ENCODE measurements at regions not wholly inside any gene's neighbourhood (a gene's known extent, or its start where the extent isn't known, plus 50 kb on each side); places are given as distances from the start of the nearest gene placed in this dataset.

- 94 to 95% methylated on average over 4 of the region's 4 CpGs for WGBS, 2 donors
- DNase-seq (no peak), ATAC-seq (ENCODE audit: low FRiP score in 2 of 2) (no peak)
- H3K4me1 ChIP-seq, result no peaks in the 10 kb centered on the region
- TF ChIP-seq EP300 (IDR thresholded peaks at IDR 0.05) (no peak), CTCF (IDR thresholded peaks at IDR 0.05) (no peak), POLR2AphosphoS5 (IDR thresholded peaks at IDR 0.05) (no peak), POLR2A (IDR thresholded peaks at IDR 0.05) (no peak)
- H3K36me3 ChIP-seq, result no peaks in the 10 kb centered on the region
- no peak overlapping the region for H3K4me3 ChIP-seq
- no peaks in the 10 kb centered on the region for H3K27me3 ChIP-seq
- no peak overlapping the region for H3K27ac ChIP-seq
- no peaks in the 10 kb centered on the region for H3K9me3 ChIP-seq
Measured at GRCh38 chr1:96554364-96554763, 167.2 kb upstream of the PTBP2 start.

GRCh38 chr1:96557336-96557735 lies 164.2 kb upstream of the PTBP2 start:
- Histone ChIP-seq H3K4me3 (no peak overlapping the region), H3K36me3 (no peaks in the 10 kb centered on the region), H3K9me3 (no peaks in the 10 kb centered on the region), H3K4me1 (no peaks in the 10 kb centered on the region), H3K27me3 (no peaks in the 10 kb centered on the region), H3K27ac (no peak overlapping the region)
- no peak for TF ChIP-seq CTCF (IDR thresholded peaks at IDR 0.05)
- TF ChIP-seq POLR2A (IDR thresholded peaks at IDR 0.05), result no peak
- no peak for TF ChIP-seq EP300 (IDR thresholded peaks at IDR 0.05)
- TF ChIP-seq POLR2AphosphoS5 (IDR thresholded peaks at IDR 0.05), result no peak
- 78 to 80% methylated on average over 5 of the region's 5 CpGs for WGBS, 2 donors
- no peak for ATAC-seq (ENCODE audit: low FRiP score in 2 of 2)
- DNase-seq, result no peak

- Histone ChIP-seq H3K9me3 (no peaks in the 10 kb centered on the region), H3K4me3 (no peak overlapping the region), H3K27ac (no peak overlapping the region), H3K36me3 (no peaks in the 10 kb centered on the region), H3K27me3 (no peaks in the 10 kb centered on the region), H3K4me1 (no peaks in the 10 kb centered on the region)
- ATAC-seq (ENCODE audit: low FRiP score in 2 of 2) (no peak), DNase-seq (no peak)
- 65 to 80% methylated on average over 1 of the region's 1 CpG for WGBS, 2 donors
- no peak for TF ChIP-seq POLR2A (IDR thresholded peaks at IDR 0.05)
- no peak for TF ChIP-seq POLR2AphosphoS5 (IDR thresholded peaks at IDR 0.05)
- no peak for TF ChIP-seq EP300 (IDR thresholded peaks at IDR 0.05)
- no peak for TF ChIP-seq CTCF (IDR thresholded peaks at IDR 0.05)
Measured at GRCh38 chr1:96558635-96559034, 162.9 kb upstream of the PTBP2 start.

- no peak for ATAC-seq (ENCODE audit: low FRiP score in 2 of 2)
- Histone ChIP-seq H3K4me1 (no peaks in the 10 kb centered on the region), H3K27me3 (no peaks in the 10 kb centered on the region), H3K36me3 (no peaks in the 10 kb centered on the region), H3K9me3 (no peaks in the 10 kb centered on the region), H3K4me3 (no peak overlapping the region), H3K27ac (no peak overlapping the region)
- 80 to 84% methylated on average over 4 of the region's 4 CpGs for WGBS, 2 donors
- DNase-seq, result no peak
- TF ChIP-seq POLR2A (IDR thresholded peaks at IDR 0.05), result no peak
- TF ChIP-seq EP300 (IDR thresholded peaks at IDR 0.05), result no peak
- no peak for TF ChIP-seq CTCF (IDR thresholded peaks at IDR 0.05)
- no peak for TF ChIP-seq POLR2AphosphoS5 (IDR thresholded peaks at IDR 0.05)
Measured at GRCh38 chr1:96559181-96559580, 162.4 kb upstream of the PTBP2 start.

GRCh38 chr1:96559707-96560596 lies 161.6 kb upstream of the PTBP2 start:
- no peak overlapping the region for H3K4me3 ChIP-seq
- no peak for TF ChIP-seq POLR2AphosphoS5 (IDR thresholded peaks at IDR 0.05)
- TF ChIP-seq EP300 (IDR thresholded peaks at IDR 0.05), result peak in 1 of 4 donors; percentile 18
- peak in 1 of 2 donors; percentile 88 for ATAC-seq (ENCODE audit: low FRiP score in 2 of 2)
- H3K9me3 ChIP-seq, result no peaks in the 10 kb centered on the region
- peak overlapping the region in 1 of 4 donors; percentile 40 for H3K27ac ChIP-seq
- no peaks in the 10 kb centered on the region for H3K36me3 ChIP-seq
- no peaks in the 10 kb centered on the region for H3K4me1 ChIP-seq
- no peaks in the 10 kb centered on the region for H3K27me3 ChIP-seq
- peak in 1 of 2 donors; percentile 48 for DNase-seq
- WGBS, 2 donors, result 65 to 86% methylated on average over 4 of the region's 4 CpGs

Data from upper lobe of left lung (tissue), 6 donors.